ENCODE measurements at regions not wholly inside any gene's neighbourhood (a gene's known extent, or its start where the extent isn't known, plus 50 kb on each side); places are given as distances from the start of the nearest gene placed in this dataset.

DNA sequence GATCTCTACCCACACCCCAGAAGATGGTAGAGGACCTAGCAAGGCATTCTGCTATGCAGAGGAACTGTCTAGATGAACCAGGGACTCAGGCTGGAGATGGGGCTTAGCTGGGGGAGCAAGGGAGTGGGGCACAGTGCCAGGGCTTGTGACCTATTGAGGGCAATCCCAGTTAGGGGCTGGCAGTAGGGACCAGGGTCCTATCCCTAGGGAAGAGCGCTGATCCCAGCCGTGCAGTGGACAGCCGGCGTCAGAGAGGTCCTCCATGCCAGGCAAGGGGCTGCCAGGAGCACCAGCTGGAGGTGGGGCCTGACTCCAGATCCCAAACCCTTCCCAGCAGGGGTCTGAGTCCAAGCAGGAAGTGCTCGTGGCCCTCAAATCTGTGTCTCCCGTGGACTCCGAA is 52.7 kb upstream of the NEURL1B start:
- TF ChIP-seq ESRRG (CRISPR knock-in tag; IDR thresholded peaks at IDR 0.05) (no peak), GLIS3 (CRISPR knock-in tag; IDR thresholded peaks at IDR 0.05) (no peak)
- no peak for ATAC-seq

DNA sequence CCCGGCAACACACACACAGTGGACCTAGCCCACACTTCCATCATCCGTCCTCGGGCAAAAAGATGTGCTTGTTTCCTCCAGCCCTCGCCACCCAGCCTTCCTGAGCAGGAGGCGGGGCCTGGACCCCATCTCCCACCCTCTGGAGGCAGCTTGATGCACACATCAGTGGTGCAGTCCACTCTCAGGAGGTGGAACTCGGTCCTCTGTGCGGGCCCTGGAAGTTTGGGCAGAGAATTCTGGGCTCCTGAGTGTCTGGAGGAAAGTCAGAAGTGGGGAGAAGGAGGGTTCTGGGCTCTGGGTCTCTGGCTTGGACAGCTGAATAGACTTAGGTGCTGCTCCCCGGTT is 54.0 kb upstream of the NEURL1B start:
- TF ChIP-seq ZFP3 (CRISPR knock-in tag; IDR thresholded peaks at IDR 0.05), result no peak
- TF ChIP-seq, protein P1, sequence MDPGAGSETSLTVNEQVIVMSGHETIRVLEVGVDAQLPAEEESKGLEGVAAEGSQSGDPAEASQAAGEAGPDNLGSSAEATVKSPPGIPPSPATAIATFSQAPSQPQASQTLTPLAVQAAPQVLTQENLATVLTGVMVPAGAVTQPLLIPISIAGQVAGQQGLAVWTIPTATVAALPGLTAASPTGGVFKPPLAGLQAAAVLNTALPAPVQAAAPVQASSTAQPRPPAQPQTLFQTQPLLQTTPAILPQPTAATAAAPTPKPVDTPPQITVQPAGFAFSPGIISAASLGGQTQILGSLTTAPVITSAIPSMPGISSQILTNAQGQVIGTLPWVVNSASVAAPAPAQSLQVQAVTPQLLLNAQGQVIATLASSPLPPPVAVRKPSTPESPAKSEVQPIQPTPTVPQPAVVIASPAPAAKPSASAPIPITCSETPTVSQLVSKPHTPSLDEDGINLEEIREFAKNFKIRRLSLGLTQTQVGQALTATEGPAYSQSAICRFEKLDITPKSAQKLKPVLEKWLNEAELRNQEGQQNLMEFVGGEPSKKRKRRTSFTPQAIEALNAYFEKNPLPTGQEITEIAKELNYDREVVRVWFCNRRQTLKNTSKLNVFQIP (CRISPR knock-in tag; IDR thresholded peaks at IDR 0.05; ENCODE audit: borderline replicate concordance, low read depth), result no peak
- no peak for TF ChIP-seq BACH2 (CRISPR knock-in tag; IDR thresholded peaks at IDR 0.05; ENCODE audit: borderline replicate concordance)
- TF ChIP-seq, protein P2, sequence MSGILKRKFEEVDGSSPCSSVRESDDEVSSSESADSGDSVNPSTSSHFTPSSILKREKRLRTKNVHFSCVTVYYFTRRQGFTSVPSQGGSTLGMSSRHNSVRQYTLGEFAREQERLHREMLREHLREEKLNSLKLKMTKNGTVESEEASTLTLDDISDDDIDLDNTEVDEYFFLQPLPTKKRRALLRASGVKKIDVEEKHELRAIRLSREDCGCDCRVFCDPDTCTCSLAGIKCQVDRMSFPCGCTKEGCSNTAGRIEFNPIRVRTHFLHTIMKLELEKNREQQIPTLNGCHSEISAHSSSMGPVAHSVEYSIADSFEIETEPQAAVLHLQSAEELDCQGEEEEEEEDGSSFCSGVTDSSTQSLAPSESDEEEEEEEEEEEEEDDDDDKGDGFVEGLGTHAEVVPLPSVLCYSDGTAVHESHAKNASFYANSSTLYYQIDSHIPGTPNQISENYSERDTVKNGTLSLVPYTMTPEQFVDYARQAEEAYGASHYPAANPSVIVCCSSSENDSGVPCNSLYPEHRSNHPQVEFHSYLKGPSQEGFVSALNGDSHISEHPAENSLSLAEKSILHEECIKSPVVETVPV (CRISPR knock-in tag; IDR thresholded peaks at IDR 0.05), result no peak
- no peak for TF ChIP-seq CREB5 (CRISPR knock-in tag; IDR thresholded peaks at IDR 0.05; ENCODE audit: low read depth)
- TF ChIP-seq ESRRG (CRISPR knock-in tag; IDR thresholded peaks at IDR 0.05), result no peak
- ATAC-seq, result no peak

DNA sequence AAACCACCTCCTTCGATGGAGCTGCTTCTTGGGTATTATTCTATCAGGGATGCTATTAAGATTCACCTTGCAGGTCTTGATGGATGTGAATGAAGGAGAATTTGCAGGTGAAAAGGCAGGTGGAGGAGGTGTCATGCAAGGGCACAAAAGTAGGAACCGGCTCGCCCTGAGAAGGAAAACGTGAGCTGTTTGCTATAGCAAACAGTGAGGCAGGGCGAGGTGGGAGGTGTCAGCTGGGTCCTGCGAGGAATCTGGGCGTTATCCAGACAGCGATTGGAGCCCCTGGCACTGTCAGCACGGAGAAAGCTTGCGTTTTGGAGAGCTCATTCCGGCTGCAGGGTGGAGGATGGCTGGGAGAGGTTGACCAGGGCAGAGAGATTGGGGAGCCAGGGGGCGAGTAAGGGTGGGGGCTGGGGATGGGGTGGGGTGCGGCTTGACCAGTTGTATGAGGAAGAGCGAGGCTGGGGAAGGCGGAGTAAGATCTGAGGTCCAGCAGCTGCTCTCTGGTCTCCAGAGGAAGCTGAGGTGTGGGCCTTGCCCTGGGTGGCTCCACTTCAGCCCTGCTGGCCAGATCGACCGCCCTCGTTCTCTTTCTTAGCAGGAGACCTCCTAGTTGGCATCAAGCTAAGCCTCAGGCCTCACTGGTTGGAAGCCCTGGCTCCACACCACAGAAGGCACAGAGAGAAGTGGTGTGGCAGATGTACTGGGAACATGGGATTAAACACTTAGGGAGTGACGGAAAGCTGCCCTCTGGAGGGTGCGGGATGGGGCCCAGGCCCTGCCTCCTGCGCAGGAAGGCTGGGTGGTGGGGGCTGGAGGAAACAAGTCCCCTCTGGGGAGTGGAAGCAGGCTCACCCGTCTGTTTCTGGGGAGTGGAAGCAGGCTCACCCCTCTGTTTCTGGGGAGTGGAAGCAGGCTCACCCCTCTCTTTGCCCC is 54.7 kb upstream of the NEURL1B start:
- TF ChIP-seq PPARA (CRISPR knock-in tag; IDR thresholded peaks at IDR 0.05; ENCODE audit: borderline replicate concordance) (no peak), OSR1 (CRISPR knock-in tag; IDR thresholded peaks at IDR 0.05) (no peak), SNAI2 (CRISPR knock-in tag; IDR thresholded peaks at IDR 0.05) (no peak), ESRRG (CRISPR knock-in tag; IDR thresholded peaks at IDR 0.05) (no peak), CSDC2 (CRISPR knock-in tag; IDR thresholded peaks at IDR 0.05) (no peak), ZNF8 (CRISPR knock-in tag; IDR thresholded peaks at IDR 0.05) (no peak), TCF4 (CRISPR knock-in tag; IDR thresholded peaks at IDR 0.05; ENCODE audit: borderline replicate concordance) (no peak), ZC3H10 (CRISPR knock-in tag; IDR thresholded peaks at IDR 0.05) (no peak), ARNTL (CRISPR knock-in tag; IDR thresholded peaks at IDR 0.05; ENCODE audit: borderline replicate concordance, low read depth) (no peak), ZFP30 (CRISPR knock-in tag; IDR thresholded peaks at IDR 0.05) (no peak), ZNF565 (CRISPR knock-in tag; conservative IDR thresholded peaks at IDR 0.05; ENCODE audit: low read depth) (no peak), CREB5 (CRISPR knock-in tag; IDR thresholded peaks at IDR 0.05; ENCODE audit: low read depth) (no peak)
- TF ChIP-seq, protein P1 (CRISPR knock-in tag; IDR thresholded peaks at IDR 0.05; ENCODE audit: borderline replicate concordance, low read depth), result no peak
- TF ChIP-seq, protein P3, sequence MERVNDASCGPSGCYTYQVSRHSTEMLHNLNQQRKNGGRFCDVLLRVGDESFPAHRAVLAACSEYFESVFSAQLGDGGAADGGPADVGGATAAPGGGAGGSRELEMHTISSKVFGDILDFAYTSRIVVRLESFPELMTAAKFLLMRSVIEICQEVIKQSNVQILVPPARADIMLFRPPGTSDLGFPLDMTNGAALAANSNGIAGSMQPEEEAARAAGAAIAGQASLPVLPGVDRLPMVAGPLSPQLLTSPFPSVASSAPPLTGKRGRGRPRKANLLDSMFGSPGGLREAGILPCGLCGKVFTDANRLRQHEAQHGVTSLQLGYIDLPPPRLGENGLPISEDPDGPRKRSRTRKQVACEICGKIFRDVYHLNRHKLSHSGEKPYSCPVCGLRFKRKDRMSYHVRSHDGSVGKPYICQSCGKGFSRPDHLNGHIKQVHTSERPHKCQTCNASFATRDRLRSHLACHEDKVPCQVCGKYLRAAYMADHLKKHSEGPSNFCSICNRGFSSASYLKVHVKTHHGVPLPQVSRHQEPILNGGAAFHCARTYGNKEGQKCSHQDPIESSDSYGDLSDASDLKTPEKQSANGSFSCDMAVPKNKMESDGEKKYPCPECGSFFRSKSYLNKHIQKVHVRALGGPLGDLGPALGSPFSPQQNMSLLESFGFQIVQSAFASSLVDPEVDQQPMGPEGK (CRISPR knock-in tag; IDR thresholded peaks at IDR 0.05; ENCODE audit: borderline replicate concordance), result no peak
- no peak for ATAC-seq

All from SK-N-SH treated with all-trans-retinoic acid at 6 μM for 48 hours (cell line).